GM19043 (cell line): ENCODE measurements at regions not wholly inside any gene's neighbourhood (a gene's known extent, or its start where the extent isn't known, plus 50 kb on each side); places are given as distances from the start of the nearest gene placed in this dataset.

Source experiments
- ATAC-seq: cut with Tn5 transposase; IDR thresholded peaks from one replicate; pipeline ENCODE4 v1.9.1; 2021; ENCODE audit warnings: low read depth; ENCODE audit not compliant: unreplicated experiment

GRCh38 chr3:55413236-55413635, 73.9 kb downstream of the WNT5A start:
- ATAC-seq = no peak

- no peak for ATAC-seq
These were observed 74.6 kb downstream of the WNT5A start for GRCh38 chr3:55412545-55412944.

GRCh38 chr3:55409806-55410205, 77.3 kb downstream of the WNT5A start:
- no peak for ATAC-seq

DNA sequence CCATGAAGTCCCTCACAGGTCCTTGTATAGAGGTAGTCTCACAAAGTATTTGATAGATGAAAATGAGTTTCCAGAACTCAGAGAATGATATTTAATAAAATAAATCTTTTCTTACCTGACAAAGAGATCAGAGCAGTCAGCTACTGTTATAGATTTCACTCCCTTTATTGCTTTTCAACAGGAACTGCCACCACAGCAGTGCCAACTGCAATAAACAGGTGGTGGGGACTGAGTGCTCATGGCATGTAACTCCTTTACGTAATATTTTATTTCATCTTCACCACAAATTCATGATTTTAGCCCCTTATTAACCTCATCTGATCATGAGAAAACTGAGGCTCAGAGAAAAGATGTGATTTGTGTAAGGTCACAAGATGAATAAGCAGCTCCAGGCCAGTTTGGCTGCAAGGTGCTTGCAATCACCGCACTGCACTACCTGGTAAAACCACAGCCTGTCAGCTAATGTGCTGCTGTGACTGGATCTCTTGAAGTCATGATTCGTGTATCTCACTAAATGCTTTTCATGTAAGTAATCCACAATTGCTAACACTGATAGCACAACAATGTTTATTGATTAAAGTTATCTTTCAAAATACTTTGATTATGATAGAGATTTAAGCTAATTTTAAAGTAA, 78.8 kb downstream of the WNT5A start:
- ATAC-seq = no peak

- no peak for ATAC-seq
These were observed 79.7 kb downstream of the WNT5A start for GRCh38 chr3:55407426-55407820.

GRCh38 chr3:55406696-55407425, 80.2 kb downstream of the WNT5A start:
- no peak for ATAC-seq

GRCh38 chr3:55405436-55405835, 81.7 kb downstream of the WNT5A start:
- no peak for ATAC-seq

DNA sequence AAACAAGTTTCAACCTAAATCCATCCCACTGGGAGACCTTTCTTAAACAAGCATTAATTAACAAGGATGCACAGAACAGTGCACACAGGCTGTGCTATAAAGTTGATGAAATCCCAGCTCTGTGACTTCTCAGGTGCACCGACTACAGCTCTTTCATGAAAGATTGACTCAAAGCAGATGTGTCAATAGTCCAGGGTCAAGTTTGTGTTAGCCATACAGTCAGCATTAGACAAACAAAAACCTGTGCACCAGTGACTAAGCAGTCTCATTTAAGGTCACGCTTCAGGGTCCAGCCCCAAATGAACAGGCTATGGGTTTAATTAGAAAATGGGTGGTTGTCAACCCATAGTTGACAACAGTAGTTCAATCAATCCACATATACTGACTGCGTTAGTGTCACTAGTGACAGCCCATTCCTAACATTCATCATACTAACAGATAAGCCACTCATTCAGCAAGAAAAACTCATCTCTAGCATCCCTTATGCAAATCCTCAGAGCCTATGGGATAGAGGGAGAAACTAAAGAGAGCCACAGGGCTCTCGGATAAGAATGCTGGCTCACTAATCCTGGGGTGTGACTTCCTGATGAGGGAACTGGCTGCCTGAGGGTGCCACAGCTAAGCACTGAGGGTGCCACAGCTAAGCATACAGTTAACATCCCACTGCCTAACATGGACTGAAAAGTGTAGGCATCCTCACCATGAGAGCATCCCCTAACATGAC, 84.1 kb downstream of the WNT5A start:
- ATAC-seq = no peak

DNA sequence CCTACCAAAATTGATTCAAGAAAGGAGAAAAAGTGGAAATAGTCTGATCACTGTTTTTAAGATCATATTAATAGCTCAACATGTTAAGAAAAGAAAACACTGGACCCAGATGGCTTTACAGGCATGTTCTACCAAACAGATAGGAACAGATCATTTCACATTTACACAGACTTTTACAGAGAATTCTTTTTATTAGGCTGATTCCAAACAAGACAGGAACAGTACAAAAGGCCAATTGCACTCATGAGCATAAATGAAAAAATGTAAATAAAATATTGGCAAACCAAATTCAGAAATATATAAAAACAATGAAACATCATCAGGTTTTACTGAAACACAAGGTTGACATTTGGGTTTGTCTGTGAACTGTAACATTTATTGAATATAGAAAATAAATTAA, 106.5 kb downstream of the WNT5A start:
- ATAC-seq = no peak

DNA sequence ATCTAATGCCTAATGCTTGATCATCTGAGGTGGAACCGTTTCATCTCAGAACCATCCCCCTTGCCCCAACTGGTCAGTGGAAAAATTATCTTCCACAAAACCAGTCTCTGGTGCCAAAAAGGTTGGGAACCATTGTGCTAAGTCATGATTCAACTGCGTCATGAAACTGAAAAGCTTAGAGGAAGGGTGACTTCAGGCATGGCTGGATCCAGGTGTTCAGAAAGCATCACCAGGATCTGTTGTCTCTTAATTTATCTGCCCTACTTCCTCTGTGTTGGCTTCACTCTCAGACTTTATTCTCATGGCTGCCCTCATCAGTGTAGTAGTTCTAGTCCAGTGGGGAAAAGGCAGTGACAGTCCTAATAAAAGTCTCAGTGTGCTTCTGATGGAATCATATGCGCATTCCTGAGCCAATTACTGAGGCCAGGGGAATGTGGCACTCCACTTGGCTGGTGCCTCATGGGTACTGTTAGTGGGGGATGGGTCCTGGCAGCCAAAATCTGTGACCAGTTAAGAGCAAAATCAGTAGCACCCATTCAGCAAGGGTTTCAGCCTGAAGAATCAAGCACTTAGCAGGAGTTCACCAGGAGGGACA, 110.3 kb downstream of the WNT5A start:
- ATAC-seq = no peak

GRCh38 chr3:55373423-55373822, 113.7 kb downstream of the WNT5A start:
- no peak for ATAC-seq

DNA sequence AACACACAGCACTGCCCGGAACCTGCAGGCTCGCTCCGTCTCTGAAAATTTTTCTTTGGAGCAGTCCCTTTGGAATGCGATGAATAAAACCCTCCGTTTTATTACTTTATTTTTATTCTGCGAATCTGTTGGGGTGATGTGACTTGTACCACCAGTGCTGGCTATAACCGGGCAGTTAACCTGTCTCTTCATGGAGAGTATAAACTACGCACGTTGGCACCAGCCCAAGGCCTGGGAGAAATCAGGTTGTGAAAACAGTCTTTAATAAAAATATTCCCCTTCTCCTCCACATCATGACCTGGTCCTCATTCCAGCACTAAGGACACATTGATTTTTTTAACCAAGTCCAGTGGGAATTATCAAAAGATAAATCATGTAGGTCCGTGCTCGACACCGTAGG, 116.8 kb downstream of the WNT5A start:
- no peak for ATAC-seq

DNA sequence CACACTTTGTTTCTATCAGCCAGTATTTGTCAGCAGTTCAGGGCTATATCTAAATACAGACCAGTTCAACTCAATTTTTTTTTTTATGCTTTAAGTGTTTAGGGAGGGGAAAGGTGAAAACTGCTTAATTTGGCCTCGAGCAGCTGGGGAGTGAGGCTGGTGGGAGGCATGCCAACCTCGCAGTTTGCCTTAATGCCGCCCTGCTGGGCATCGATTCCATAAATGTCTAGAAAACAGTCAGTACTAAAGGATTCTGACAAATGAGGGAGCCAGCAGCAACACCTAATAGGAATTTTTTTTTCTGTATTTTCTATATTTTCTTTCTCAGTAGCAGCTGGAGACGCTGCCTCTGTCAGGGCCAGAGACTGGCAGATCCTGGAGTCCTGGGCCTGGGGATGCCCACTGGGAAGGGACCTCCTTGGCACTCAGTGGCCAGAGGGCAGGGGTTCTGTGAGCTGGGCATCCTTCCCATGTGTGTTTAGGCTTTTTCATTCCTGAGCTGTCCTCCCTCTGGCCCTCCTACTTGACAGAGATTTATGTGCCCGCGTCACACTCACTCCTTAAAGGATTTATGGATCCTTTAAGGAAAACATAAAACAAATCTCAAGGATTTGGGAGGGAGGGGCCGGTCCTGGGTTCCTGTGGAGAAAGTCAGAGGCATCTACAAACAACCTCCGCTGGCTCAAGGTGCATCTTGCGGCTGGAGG, 117.8 kb downstream of the WNT5A start:
- no peak for ATAC-seq

DNA sequence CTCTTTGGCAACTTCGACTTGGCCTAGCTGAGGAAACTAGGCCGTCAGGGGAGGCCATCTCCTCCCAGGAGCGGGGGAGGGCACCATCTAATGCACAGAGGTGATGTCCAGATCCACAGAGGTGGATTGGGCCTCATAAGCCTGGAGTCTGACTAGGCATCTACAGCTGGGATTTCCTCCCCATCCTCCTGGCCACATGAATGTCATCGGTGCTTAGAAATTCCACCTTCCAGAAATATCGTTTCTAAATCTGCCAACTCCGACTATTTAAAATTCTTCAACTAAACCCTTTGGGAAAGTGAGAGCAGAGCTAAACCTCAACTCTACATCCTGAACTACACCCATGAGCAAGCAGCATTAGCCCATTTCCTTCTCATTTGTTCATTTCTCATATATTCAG, 118.7 kb downstream of the WNT5A start:
- no peak for ATAC-seq

GRCh38 chr3:55367384-55367783, 119.7 kb downstream of the WNT5A start:
- no peak for ATAC-seq

DNA sequence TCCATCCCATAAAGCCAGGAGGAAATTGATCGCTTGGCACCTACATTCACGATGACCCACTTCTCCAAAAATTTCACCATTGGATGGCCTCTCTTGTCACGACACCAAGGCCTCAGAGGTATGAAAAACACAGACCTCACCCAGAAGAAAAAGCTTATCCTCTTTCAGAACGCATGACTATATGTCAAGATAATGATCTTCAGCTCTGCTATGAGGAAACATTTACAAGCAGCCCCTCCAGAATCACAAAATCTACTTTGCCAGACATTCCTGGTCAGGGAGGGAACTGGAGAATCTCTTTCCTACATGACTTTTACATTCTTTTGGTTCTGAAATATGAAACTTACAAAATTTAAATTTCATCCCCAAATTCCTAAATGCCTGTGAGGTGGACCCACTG, 122.7 kb downstream of the WNT5A start:
- no peak for ATAC-seq

GRCh38 chr3:55362210-55362960, 124.7 kb downstream of the WNT5A start:
- no peak for ATAC-seq

GRCh38 chr3:55357796-55358195, 129.3 kb downstream of the WNT5A start:
- ATAC-seq = no peak

- ATAC-seq = no peak
These were observed 134.4 kb downstream of the WNT5A start for GRCh38 chr3:55352668-55353067.

DNA sequence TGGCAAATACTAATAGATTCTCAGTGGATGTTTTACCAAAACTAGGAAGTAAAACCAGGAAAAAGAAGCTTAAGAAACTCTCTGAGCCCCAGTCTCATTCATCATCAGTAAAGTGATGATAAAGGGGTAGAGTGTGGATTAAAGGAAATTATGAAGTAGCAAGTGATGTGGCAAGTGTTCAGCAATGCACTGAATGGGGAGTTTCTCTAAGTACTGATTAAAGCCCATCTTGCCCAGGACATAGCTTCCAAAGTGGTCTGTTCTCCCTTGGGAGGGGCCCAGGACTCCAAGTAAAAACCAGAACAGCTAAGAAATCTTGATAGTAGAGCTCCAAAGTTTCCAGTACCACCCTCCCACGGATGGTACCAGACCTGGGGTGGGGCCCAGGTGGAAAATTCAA, 137.3 kb downstream of the WNT5A start:
- no peak for ATAC-seq
